ENCODE measurements at regions not wholly inside any gene's neighbourhood (a gene's known extent, or its start where the extent isn't known, plus 50 kb on each side); places are given as distances from the start of the nearest gene placed in this dataset.

- peak; percentile 64 to 95 (median 89) for TF ChIP-seq CTCF (IDR thresholded peaks at IDR 0.05 in 2 of 3, conservative IDR thresholded peaks at IDR 0.05 in 1 of 3; ENCODE audit: control insufficient read depth in 2 of 3, extremely low read depth in 1 of 3, insufficient read depth in 1 of 3, low read depth in 3 of 3, low read length in 3 of 3)
- TF ChIP-seq CBFB (IDR thresholded peaks at IDR 0.05; ENCODE audit: low read depth) = no peak
These were observed 338.3 kb downstream of the EMP1 start (continued) for GRCh38 chr12:13534645-13535398.

GRCh38 chr12:13534242-13534641, 337.7 kb downstream of the EMP1 start:
- Histone ChIP-seq H3K27ac (ENCODE audit: control insufficient read depth, insufficient read depth) (no peak overlapping the region), H3K9me3 (replicated peaks; ENCODE audit: control insufficient read depth, insufficient read depth, low read length) (no peaks in the 10 kb centered on the region), H3K4me2 (ENCODE audit: control insufficient read depth, insufficient read depth) (no peak overlapping the region), H3K79me2 (ENCODE audit: control insufficient read depth, insufficient read depth, low read length) (no peaks in the 10 kb centered on the region), H3K36me3 (ENCODE audit: control insufficient read depth in 2 of 2, insufficient read depth in 2 of 2, low read length in 1 of 2) (no peaks in the 10 kb centered on the region), H3K27me3 (replicated peaks in 1 of 2; ENCODE audit: control insufficient read depth in 2 of 2, insufficient read depth in 2 of 2, low read length in 1 of 2) (peaks cover 0 to 3% of the 10 kb centered on the region in 2 experiments; a peak in 1 of 4 replicates), H3K4me1 (ENCODE audit: control insufficient read depth, insufficient read depth, low read length) (peaks cover 21% of the 10 kb centered on the region), H4K20me1 (ENCODE audit: control insufficient read depth, insufficient read depth) (no peaks in the 10 kb centered on the region), H2AFZ (ENCODE audit: control insufficient read depth, low read depth, low read length) (no peak overlapping the region), H3K4me3 (no peak overlapping the region), H3K9ac (ENCODE audit: control insufficient read depth, insufficient read depth, low read length) (no peak overlapping the region)
- ChIA-PET POLR2A (interaction anchor here (2.9 kb wide), 1 partner anchor 57 kb away, joined by 12 read pairs; no protein-coding TSS in a partner anchor), RAD21 (ENCODE audit: unreplicated experiment) (interaction anchor here (0.5 to 7.6 kb wide), 10 partner anchors 50 to 172 kb away, joined by 3 to 72 read pairs (median 4); no protein-coding TSS in a partner anchor), CTCF (interaction anchor here (0.6 to 6.8 kb wide), 31 partner anchors 10 to 825 kb away, joined by 3 to 71 read pairs (median 5); no protein-coding TSS in a partner anchor), SMC1A (ENCODE audit: uncharacterized antibody, unreplicated experiment) (interaction anchor here (1.0 to 8.4 kb wide), 14 partner anchors 10 to 256 kb away, joined by 3 to 88 read pairs (median 4); no protein-coding TSS in a partner anchor)
- WGBS (ENCODE audit: insufficient coverage, insufficient replicate concordance, low lambda C conversion rate, missing lambda C conversion rate) = 72% methylated on average over 3 of the region's 3 CpGs
- in situ Hi-C loops (cut with MboI) (no loop called here), intact Hi-C loops (cut with micrococcal nuclease; ENCODE audit: unreplicated experiment) (no loop called here)
- DNase-seq (ENCODE audit: low read depth, low spot score) = no peak
- BruUV-seq (replicated peaks) = no TSS peak
- ATAC-seq = no peak
- FAIRE-seq = no peak
- TF ChIP-seq ZNF592 (IDR thresholded peaks at IDR 0.05) (no peak), EP300 (IDR thresholded peaks at IDR 0.05; ENCODE audit: borderline replicate concordance in 1 of 2, control insufficient read depth in 1 of 2, low read depth in 2 of 2, low read length in 2 of 2) (no peak), SUZ12 (IDR thresholded peaks at IDR 0.05; ENCODE audit: unreplicated experiment) (no peak), NFXL1 (IDR thresholded peaks at IDR 0.05; ENCODE audit: borderline replicate concordance) (no peak), FOXK2 (IDR thresholded peaks at IDR 0.05) (no peak), HSF1 (IDR thresholded peaks at IDR 0.05; ENCODE audit: low read depth, low read length) (no peak), TBL1XR1 (IDR thresholded peaks at IDR 0.05; ENCODE audit: low read depth, low read length) (no peak), KAT2A (conservative IDR thresholded peaks at IDR 0.05; ENCODE audit: control insufficient read depth, low read depth, low read length) (no peak), YY1 (IDR thresholded peaks at IDR 0.05; ENCODE audit: low read depth, low read length) (no peak), TAF1 (IDR thresholded peaks at IDR 0.05; ENCODE audit: borderline replicate concordance, low read depth, low read length) (no peak)

All from GM12878 (cell line).